H9 (cell line): ENCODE measurements at regions not wholly inside any gene's neighbourhood (a gene's known extent, or its start where the extent isn't known, plus 50 kb on each side); places are given as distances from the start of the nearest gene placed in this dataset.

Experiments used
- DNase-seq: peaks from one replicate; pipeline ENCODE4 v3.0.0-alpha.2; 2017
- H2AFZ ChIP-seq: one replicate; pipeline ENCODE4 v1.6.1; 2013; ENCODE audit warnings: mild to moderate bottlenecking, low read length, control low read depth, moderate library complexity
- H2AK5ac ChIP-seq: 2 replicates; pipeline ENCODE4 v1.6.1; 2013; ENCODE audit warnings: low read length, control low read depth, mixed read lengths; ENCODE audit not compliant: insufficient read length
- H2BK120ac ChIP-seq: one replicate; pipeline ENCODE4 v1.6.1; 2013; ENCODE audit warnings: low read depth, mild to moderate bottlenecking, low read length, control low read depth, inconsistent platforms; ENCODE audit not compliant: poor library complexity, severe bottlenecking
- H2BK12ac ChIP-seq: 2 replicates; pipeline ENCODE4 v1.6.1; 2013; ENCODE audit warnings: low read length, control low read depth, mixed read lengths, low read depth; ENCODE audit not compliant: insufficient read length
- H2BK15ac ChIP-seq: 2 replicates; pipeline ENCODE4 v1.6.1; 2013; ENCODE audit warnings: low read depth, low read length, control low read depth
- H2BK20ac ChIP-seq: one replicate; pipeline ENCODE4 v1.6.1; 2013; ENCODE audit warnings: low read depth, mild to moderate bottlenecking, low read length, control low read depth, inconsistent platforms; ENCODE audit not compliant: poor library complexity, severe bottlenecking
- H2BK5ac ChIP-seq: 2 replicates; pipeline ENCODE4 v1.6.1; 2013; ENCODE audit warnings: low read length, control low read depth, mixed read lengths; ENCODE audit not compliant: insufficient read length
- H3K14ac ChIP-seq: 2 replicates; pipeline ENCODE4 v1.6.1; 2013; ENCODE audit warnings: low read length, control low read depth; ENCODE audit not compliant: insufficient read depth
- H3K18ac ChIP-seq: 2 replicates; pipeline ENCODE4 v1.6.1; 2013; ENCODE audit warnings: low read depth, mild to moderate bottlenecking, mixed read lengths, low read length, control low read depth; ENCODE audit not compliant: insufficient read length
- H3K23ac ChIP-seq: 2 replicates; pipeline ENCODE4 v1.6.1; 2013; ENCODE audit warnings: low read length, control low read depth, mixed read lengths, low read depth; ENCODE audit not compliant: insufficient read length
- H3K23me2 ChIP-seq: 2 replicates; pipeline ENCODE4 v1.6.1; 2013; ENCODE audit warnings: low read depth, mild to moderate bottlenecking, mixed read lengths, low read length, control low read depth; ENCODE audit not compliant: insufficient read length, poor library complexity, severe bottlenecking
- H3K27ac ChIP-seq: 2 replicates; pipeline ENCODE4 v1.5.1; 2013; ENCODE audit warnings: low read length, control low read depth, mixed read lengths, low read depth; ENCODE audit not compliant: insufficient read length
- H3K27me3 ChIP-seq: 2 replicates; pipeline ENCODE4 v1.6.1; 2013; ENCODE audit warnings: low read length, control low read depth, inconsistent platforms; ENCODE audit not compliant: insufficient read depth
- H3K4ac ChIP-seq: 2 replicates; pipeline ENCODE4 v1.6.1; 2013; ENCODE audit warnings: low read depth, mild to moderate bottlenecking, control low read depth, inconsistent platforms, low read length, moderate library complexity
- H3K4me1 ChIP-seq: 2 replicates; pipeline ENCODE4 v1.6.1; 2013; ENCODE audit warnings: low read length, control low read depth, inconsistent platforms; ENCODE audit not compliant: insufficient read depth
- H3K4me2 ChIP-seq: 2 replicates; pipeline ENCODE4 v1.6.1; 2013; ENCODE audit warnings: low read length, control low read depth, mixed read lengths; ENCODE audit not compliant: insufficient read length, insufficient read depth
- H3K56ac ChIP-seq: 2 replicates; pipeline ENCODE4 v1.6.1; 2013; ENCODE audit warnings: low read depth, mild to moderate bottlenecking, mixed read lengths, low read length, control low read depth; ENCODE audit not compliant: insufficient read length
- H3K79me1 ChIP-seq: 2 replicates; pipeline ENCODE4 v1.6.1; 2013; ENCODE audit warnings: low read depth, mild to moderate bottlenecking, moderate library complexity, low read length, control low read depth, inconsistent platforms; ENCODE audit not compliant: insufficient read depth, poor library complexity, severe bottlenecking
- H3K79me2 ChIP-seq: 2 replicates; pipeline ENCODE4 v1.6.1; 2013; ENCODE audit warnings: low read length, control low read depth, inconsistent platforms; ENCODE audit not compliant: insufficient read depth
- H3K9ac ChIP-seq: 2 replicates; pipeline ENCODE4 v1.6.1; 2013; ENCODE audit warnings: low read length, control low read depth, mixed read lengths; ENCODE audit not compliant: insufficient read length; ENCODE audit errors: extremely low read depth
- H3K9me3 ChIP-seq: one replicate; pipeline ENCODE4 v1.6.1; 2013; ENCODE audit warnings: low read depth, low read length, inconsistent platforms; ENCODE audit not compliant: control insufficient read depth
- H3T11ph ChIP-seq: one replicate; pipeline ENCODE4 v1.6.1; 2013; ENCODE audit warnings: mild to moderate bottlenecking, low read length, control low read depth, inconsistent platforms
- H4K20me1 ChIP-seq: one replicate; pipeline ENCODE4 v1.6.1; 2013; ENCODE audit not compliant: control insufficient read depth, insufficient read length, insufficient read depth
- H4K5ac ChIP-seq: 2 replicates; pipeline ENCODE4 v1.6.1; 2013; ENCODE audit warnings: low read depth, mild to moderate bottlenecking, mixed read lengths, low read length, control low read depth; ENCODE audit not compliant: insufficient read length
- H4K8ac ChIP-seq: replicated peaks from 2 replicates; pipeline ENCODE4 v1.6.1; 2013; ENCODE audit warnings: low read length, control low read depth, mixed read lengths, low read depth; ENCODE audit not compliant: insufficient read length
- H4K91ac ChIP-seq: 2 replicates; pipeline ENCODE4 v1.6.1; 2013; ENCODE audit warnings: low read depth, mild to moderate bottlenecking, moderate library complexity, mixed read lengths, low read length, control low read depth; ENCODE audit not compliant: insufficient read length
- H3K27ac Mint-ChIP-seq, 3 experiments: 2 replicates in 2 of 3; 3 replicates in 1 of 3; pipeline ENCODE4 v1.8.0; 2020 to 2021; ENCODE audit warnings: mixed read lengths in 3 of 3, mild to moderate bottlenecking in 1 of 3, moderate library complexity in 1 of 3
- H3K27me3 Mint-ChIP-seq: 2 replicates; pipeline ENCODE4 v1.8.0; 2021; ENCODE audit warnings: low read depth, mild to moderate bottlenecking, moderate library complexity, mixed read lengths
- H3K36me3 Mint-ChIP-seq, 3 experiments: 2 replicates in 2 of 3; 3 replicates in 1 of 3; pipeline ENCODE4 v1.8.0; 2020 to 2021; ENCODE audit warnings: low read depth in 3 of 3, mixed read lengths in 3 of 3; ENCODE audit not compliant: insufficient read depth in 1 of 3
- H3K4me1 Mint-ChIP-seq, 2 experiments: 2 replicates each; pipeline ENCODE4 v1.8.0; 2020; ENCODE audit warnings: mixed read lengths in 2 of 2
- H3K4me3 Mint-ChIP-seq, 2 experiments: 2 replicates in 1 of 2; 3 replicates in 1 of 2; pipeline ENCODE4 v1.8.0; 2020 to 2021; ENCODE audit warnings: mild to moderate bottlenecking in 2 of 2, mixed read lengths in 2 of 2, moderate library complexity in 1 of 2
- H3K9me3 Mint-ChIP-seq, 2 experiments: 2 replicates in 1 of 2; 3 replicates in 1 of 2; pipeline ENCODE4 v1.8.0; 2020; ENCODE audit warnings: mild to moderate bottlenecking in 2 of 2, mixed read lengths in 2 of 2, moderate library complexity in 1 of 2
- CTCF ChIP-seq: fragments of 200-600 bp; sonication (generic); conservative IDR thresholded peaks from 3 replicates; pipeline ENCODE4 v1.8.0; 2021; ENCODE audit warnings: antibody characterized with exemption, mild to moderate bottlenecking
- WGBS: extraction: QIAGEN DNeasy Blood & Tissue Kit; methylation state at CpG from one replicate; pipeline ENCODE4 v1.1.7; 2013; ENCODE audit warnings: missing lambda C conversion rate, low lambda C conversion rate, mixed read lengths; ENCODE audit not compliant: insufficient read length; ENCODE audit errors: extremely low coverage; 5-methylcytosine and 5-hydroxymethylcytosine counted together

- Histone ChIP-seq H3K27me3 (no peaks in the 10 kb centered on the region), H3T11ph (no peak overlapping the region), H3K4me1 (no peaks in the 10 kb centered on the region), H3K27ac (no peak overlapping the region), H3K18ac (no peak overlapping the region), H4K5ac (no peak overlapping the region), H2AK5ac (no peak overlapping the region), H3K14ac (no peak overlapping the region), H2BK120ac (no peak overlapping the region), H2BK12ac (no peak overlapping the region), H3K79me2 (no peaks in the 10 kb centered on the region), H2BK15ac (no peak overlapping the region), H3K9ac (no peak overlapping the region), H3K56ac (no peak overlapping the region), H4K8ac (no peak overlapping the region), H2BK20ac (no peak overlapping the region), H3K9me3 (no peaks in the 10 kb centered on the region), H3K4ac (no peak overlapping the region), H2BK5ac (no peak overlapping the region), H2AFZ (no peak overlapping the region), H3K79me1 (no peaks in the 10 kb centered on the region), H4K20me1 (no peaks in the 10 kb centered on the region), H3K23me2 (no peaks in the 10 kb centered on the region), H3K4me2 (no peak overlapping the region), H3K23ac (no peak overlapping the region), H4K91ac (no peak overlapping the region)
- Mint-ChIP-seq H3K9me3 (no peaks in the 10 kb centered on the region; a peak in 1 of 5 replicates), H3K4me3 (no peak overlapping the region), H3K27ac (no peak overlapping the region), H3K36me3 (no peaks in the 10 kb centered on the region), H3K4me1 (peaks cover 20 to 21% of the 10 kb centered on the region in 2 experiments), H3K27me3 (no peaks in the 10 kb centered on the region; the same call in 1 of the 2 replicates)
- WGBS: no CpG with 5 or more reads among the region's 3 CpGs
- no peak for TF ChIP-seq CTCF
- DNase-seq: no peak
Measured at GRCh38 chr12:67926063-67926462, 63.2 kb upstream of the IFNG-AS1 start.
